ENCODE measurements at regions not wholly inside any gene's neighbourhood (a gene's known extent, or its start where the extent isn't known, plus 50 kb on each side); places are given as distances from the start of the nearest gene placed in this dataset.

DNA sequence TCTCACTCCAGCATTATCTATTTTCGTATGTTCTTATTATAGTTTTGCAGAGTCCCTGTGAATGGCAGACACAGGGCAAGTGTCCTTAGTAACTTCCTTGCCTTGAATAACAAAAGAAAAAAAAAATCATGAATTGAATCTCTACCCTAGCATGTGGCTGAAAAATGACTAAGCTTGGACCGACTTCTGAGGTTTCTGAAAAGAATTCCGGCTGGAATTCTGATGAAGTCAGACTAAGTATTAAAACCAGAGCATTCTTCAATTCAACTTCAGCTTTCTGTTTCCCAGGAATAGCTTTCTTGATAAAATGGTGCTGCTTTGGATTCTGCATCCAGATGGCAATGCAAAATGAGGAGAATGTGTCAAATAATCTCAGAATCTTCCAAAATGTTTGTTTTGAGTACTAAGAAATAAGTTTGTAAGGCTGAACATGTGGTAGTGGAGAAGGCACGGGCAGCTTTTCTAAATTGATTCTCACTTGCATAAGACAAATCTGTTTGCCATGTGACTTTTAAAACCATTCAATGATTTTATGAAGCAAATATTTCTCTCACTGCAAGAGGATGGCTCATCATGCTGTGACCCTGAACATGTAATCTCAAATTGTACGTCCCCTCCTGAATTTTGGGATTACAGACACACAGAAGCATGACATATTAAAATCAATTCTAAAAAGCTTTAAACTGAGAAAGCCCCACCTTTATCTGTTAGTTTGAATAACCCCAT is 1462.8 kb upstream of the LRRTM1 start (continued):
- TF ChIP-seq, protein P1, sequence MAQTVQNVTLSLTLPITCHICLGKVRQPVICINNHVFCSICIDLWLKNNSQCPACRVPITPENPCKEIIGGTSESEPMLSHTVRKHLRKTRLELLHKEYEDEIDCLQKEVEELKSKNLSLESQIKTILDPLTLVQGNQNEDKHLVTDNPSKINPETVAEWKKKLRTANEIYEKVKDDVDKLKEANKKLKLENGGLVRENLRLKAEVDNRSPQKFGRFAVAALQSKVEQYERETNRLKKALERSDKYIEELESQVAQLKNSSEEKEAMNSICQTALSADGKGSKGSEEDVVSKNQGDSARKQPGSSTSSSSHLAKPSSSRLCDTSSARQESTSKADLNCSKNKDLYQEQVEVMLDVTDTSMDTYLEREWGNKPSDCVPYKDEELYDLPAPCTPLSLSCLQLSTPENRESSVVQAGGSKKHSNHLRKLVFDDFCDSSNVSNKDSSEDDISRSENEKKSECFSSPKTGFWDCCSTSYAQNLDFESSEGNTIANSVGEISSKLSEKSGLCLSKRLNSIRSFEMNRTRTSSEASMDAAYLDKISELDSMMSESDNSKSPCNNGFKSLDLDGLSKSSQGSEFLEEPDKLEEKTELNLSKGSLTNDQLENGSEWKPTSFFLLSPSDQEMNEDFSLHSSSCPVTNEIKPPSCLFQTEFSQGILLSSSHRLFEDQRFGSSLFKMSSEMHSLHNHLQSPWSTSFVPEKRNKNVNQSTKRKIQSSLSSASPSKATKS (CRISPR knock-in tag; IDR thresholded peaks at IDR 0.05) = no peak
- TF ChIP-seq, protein P2, sequence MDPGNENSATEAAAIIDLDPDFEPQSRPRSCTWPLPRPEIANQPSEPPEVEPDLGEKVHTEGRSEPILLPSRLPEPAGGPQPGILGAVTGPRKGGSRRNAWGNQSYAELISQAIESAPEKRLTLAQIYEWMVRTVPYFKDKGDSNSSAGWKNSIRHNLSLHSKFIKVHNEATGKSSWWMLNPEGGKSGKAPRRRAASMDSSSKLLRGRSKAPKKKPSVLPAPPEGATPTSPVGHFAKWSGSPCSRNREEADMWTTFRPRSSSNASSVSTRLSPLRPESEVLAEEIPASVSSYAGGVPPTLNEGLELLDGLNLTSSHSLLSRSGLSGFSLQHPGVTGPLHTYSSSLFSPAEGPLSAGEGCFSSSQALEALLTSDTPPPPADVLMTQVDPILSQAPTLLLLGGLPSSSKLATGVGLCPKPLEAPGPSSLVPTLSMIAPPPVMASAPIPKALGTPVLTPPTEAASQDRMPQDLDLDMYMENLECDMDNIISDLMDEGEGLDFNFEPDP (CRISPR knock-in tag; IDR thresholded peaks at IDR 0.05) = no peak
- TF ChIP-seq SIRT6 (IDR thresholded peaks at IDR 0.05; ENCODE audit: low read depth, low read length) = no peak
- no peak for TF ChIP-seq PTBP1 (IDR thresholded peaks at IDR 0.05; ENCODE audit: low read depth, low read length)
- no peak for TF ChIP-seq BDP1 (IDR thresholded peaks at IDR 0.05; ENCODE audit: insufficient read depth, insufficient read length)
- no peak for TF ChIP-seq STAT5A (IDR thresholded peaks at IDR 0.05; ENCODE audit: borderline replicate concordance, low read length)
- TF ChIP-seq ZNF408 (CRISPR knock-in tag; IDR thresholded peaks at IDR 0.05; ENCODE audit: low read depth) = no peak
